Panc1 (cell line): ENCODE measurements at regions not wholly inside any gene's neighbourhood (a gene's known extent, or its start where the extent isn't known, plus 50 kb on each side); places are given as distances from the start of the nearest gene placed in this dataset.

Experiments used
- CTCF ChIP-seq: fragments of 450-650 bp; IDR thresholded peaks from 2 replicates; pipeline ENCODE4 v1.5.1; 2017; ENCODE audit warnings: mild to moderate bottlenecking
- POLR2AphosphoS5 ChIP-seq: IDR thresholded peaks from 2 replicates; pipeline ENCODE4 v1.6.1; 2012; ENCODE audit warnings: mild to moderate bottlenecking, low read depth, low read length, moderate library complexity
- REST ChIP-seq, 2 experiments: IDR thresholded peaks; 2 replicates each; pipeline ENCODE4 v1.6.1; 2011 to 2012; ENCODE audit warnings: low read depth in 2 of 2, control low read depth in 1 of 2, low read length in 1 of 2, mild to moderate bottlenecking in 1 of 2, moderate library complexity in 1 of 2; ENCODE audit not compliant: insufficient read depth in 1 of 2
- SIN3A ChIP-seq: IDR thresholded peaks from 2 replicates; pipeline ENCODE4 v1.6.1; 2012; ENCODE audit warnings: low read depth, mild to moderate bottlenecking, low read length, moderate library complexity, borderline replicate concordance; ENCODE audit not compliant: insufficient read depth
- TCF7L2 ChIP-seq: IDR thresholded peaks from 2 replicates; pipeline ENCODE4 v1.6.1; 2011; ENCODE audit warnings: mild to moderate bottlenecking, low read depth, low read length, inconsistent platforms

- TF ChIP-seq CTCF: no peak
- no peak for TF ChIP-seq REST (IDR thresholded peaks at IDR 0.05; ENCODE audit: insufficient read depth in 1 of 2, low read depth in 2 of 2, low read length in 1 of 2)
- TF ChIP-seq SIN3A: no peak
- TF ChIP-seq POLR2AphosphoS5: no peak
- TF ChIP-seq TCF7L2: no peak
These were observed 237.0 kb downstream of the IKZF2 start for GRCh38 chr2:212914392-212914791.
